Endothelial cell of umbilical vein (primary cell): ENCODE measurements at regions not wholly inside any gene's neighbourhood (a gene's known extent, or its start where the extent isn't known, plus 50 kb on each side); places are given as distances from the start of the nearest gene placed in this dataset.

Experiments
- BruUV-seq: library from RNA; stranded (reverse); fragments of 400-500 nt; replicated peaks from 2 replicates; lab custom pipeline; 2021; lab: Mats Ljungman, UMichigan
- CTCF ChIA-PET: fragments of 300-600, 350-600 bp; sonication (Branson Sonifier 250); formaldehyde crosslinking; loops from one replicate; lab custom pipeline; 2021; ENCODE audit warnings: antibody characterized with exemption, inconsistent platforms; lab: Charles Lee
- POLR2A ChIA-PET: fragments of 300-600, 350-600 bp; sonication (Branson Sonifier 250); formaldehyde crosslinking; loops from one replicate; lab custom pipeline; 2021; ENCODE audit warnings: antibody characterized with exemption, inconsistent platforms; lab: Charles Lee
- DNase-seq: peaks from one replicate; pipeline ENCODE4 v3.0.0-alpha.2; 2011; ENCODE audit warnings: low read depth, low spot score
- FAIRE-seq: peaks from 2 replicates; lab custom pipeline; 2011; peaks lifted over from hg19 to GRCh38; lab: Jason Lieb, UNC
- H2AFZ ChIP-seq: 2 replicates; pipeline ENCODE4 v1.6.0; 2012; ENCODE audit warnings: low read depth, low read length, control low read depth, inconsistent platforms
- H3K27ac ChIP-seq: 2 replicates; pipeline ENCODE4 v1.5.1; 2011; ENCODE audit warnings: low read depth, mild to moderate bottlenecking, control low read depth, low read length, moderate library complexity; ENCODE audit not compliant: insufficient read depth
- H3K27me3 ChIP-seq, 2 experiments: 2 replicates each; pipeline versions ENCODE4 v1.6.0 to v1.6.1; 2011; ENCODE audit warnings: low read length in 2 of 2, mixed read lengths in 1 of 2; ENCODE audit not compliant: control insufficient read depth in 2 of 2, insufficient read depth in 2 of 2
- H3K36me3 ChIP-seq, 2 experiments: 2 replicates in 1 of 2; 3 replicates in 1 of 2; pipeline ENCODE4 v1.5.1; 2011; ENCODE audit warnings: low read length in 2 of 2, mild to moderate bottlenecking in 1 of 2, moderate library complexity in 1 of 2; ENCODE audit not compliant: control insufficient read depth in 2 of 2, insufficient read depth in 2 of 2; ENCODE audit errors: extremely low read depth in 1 of 2
- H3K4me1 ChIP-seq: 3 replicates; pipeline ENCODE4 v1.5.1; 2011; ENCODE audit warnings: mild to moderate bottlenecking, low read length; ENCODE audit not compliant: control insufficient read depth, insufficient read depth; ENCODE audit errors: extremely low read depth
- H3K4me2 ChIP-seq: 2 replicates; pipeline ENCODE4 v1.6.1; 2011; ENCODE audit warnings: low read length, control low read depth, mixed read lengths; ENCODE audit not compliant: insufficient read depth
- H3K4me3 ChIP-seq, 3 experiments: fragments of 200-600 bp in 1 of 3; sonication (generic), shearing (Covaris generic) in 1 of 3; replicated peaks in 1 of 3; 2 replicates each; pipeline ENCODE4 v1.5.1; 2011 to 2016; ENCODE audit warnings: control low read depth in 3 of 3, low read length in 3 of 3, mild to moderate bottlenecking in 2 of 3, inconsistent platforms in 1 of 3, low read depth in 1 of 3, moderate library complexity in 1 of 3; ENCODE audit not compliant: insufficient read depth in 1 of 3
- H3K79me2 ChIP-seq: 2 replicates; pipeline ENCODE4 v1.6.0; 2012; ENCODE audit warnings: low read length, inconsistent platforms; ENCODE audit not compliant: control insufficient read depth, insufficient read depth
- H3K9ac ChIP-seq: replicated peaks from 2 replicates; pipeline ENCODE3; 2011; ENCODE audit warnings: low read length, control low read depth; ENCODE audit not compliant: insufficient read depth; ENCODE audit errors: extremely low read depth
- H3K9me1 ChIP-seq: replicated peaks from 3 replicates; pipeline ENCODE4 v1.6.0; 2011; ENCODE audit warnings: mild to moderate bottlenecking, low read length; ENCODE audit not compliant: control insufficient read depth, insufficient read depth; ENCODE audit errors: extremely low read depth
- H3K9me3 ChIP-seq: replicated peaks from 2 replicates; pipeline ENCODE4 v1.5.1; 2012; ENCODE audit warnings: low read length, inconsistent platforms; ENCODE audit not compliant: control insufficient read depth, insufficient read depth
- H4K20me1 ChIP-seq: replicated peaks from 2 replicates; pipeline ENCODE3; 2011; ENCODE audit warnings: mild to moderate bottlenecking, low read length; ENCODE audit not compliant: control insufficient read depth, insufficient read depth; ENCODE audit errors: extremely low read depth
- CTCF ChIP-seq, 2 donors: IDR thresholded peaks; 1 replicate in 1 of 2; 2 replicates in 1 of 2; pipeline ENCODE4 v1.5.1; 2011; ENCODE audit warnings: low read length in 2 of 2, mild to moderate bottlenecking in 2 of 2, moderate library complexity in 2 of 2, control low read depth in 1 of 2, inconsistent platforms in 1 of 2, low read depth in 1 of 2; ENCODE audit not compliant: insufficient read depth in 1 of 2; ENCODE audit errors: extremely low read depth in 1 of 2
- EZH2 ChIP-seq: IDR thresholded peaks from 2 replicates; pipeline ENCODE4 v1.6.1; 2012; ENCODE audit warnings: borderline replicate concordance, low read depth, mild to moderate bottlenecking, moderate library complexity, low read length, inconsistent platforms; ENCODE audit not compliant: severe bottlenecking
- FOS ChIP-seq: IDR thresholded peaks from 2 replicates; pipeline ENCODE4 v1.6.1; 2011; ENCODE audit warnings: mild to moderate bottlenecking, low read length, moderate library complexity, borderline replicate concordance; ENCODE audit not compliant: insufficient read depth
- GATA2 ChIP-seq: IDR thresholded peaks from 2 replicates; pipeline ENCODE4 v1.7.0; 2011; ENCODE audit warnings: low read depth, mild to moderate bottlenecking, moderate library complexity, mixed read lengths, low read length; ENCODE audit not compliant: insufficient read length, insufficient read depth
- JUN ChIP-seq: IDR thresholded peaks from 2 replicates; pipeline ENCODE4 v1.6.1; 2011; ENCODE audit warnings: borderline replicate concordance, low read depth; ENCODE audit not compliant: insufficient read length, insufficient read depth
- MAX ChIP-seq: IDR thresholded peaks from 2 replicates; pipeline ENCODE4 v1.6.1; 2011; ENCODE audit not compliant: insufficient read depth, insufficient read length
- MYC ChIP-seq: IDR thresholded peaks from one replicate; pipeline ENCODE4 v1.6.1; 2011; ENCODE audit warnings: mild to moderate bottlenecking, low read depth, low read length
- POLR2A ChIP-seq: IDR thresholded peaks from 2 replicates; pipeline ENCODE4 v1.6.1; 2012; ENCODE audit warnings: low read depth, mild to moderate bottlenecking, control low read depth, low read length
- POLR2AphosphoS5 ChIP-seq: IDR thresholded peaks from 2 replicates; pipeline ENCODE4 v1.6.1; 2012; ENCODE audit warnings: low read depth, mild to moderate bottlenecking, control low read depth, low read length, moderate library complexity; ENCODE audit not compliant: insufficient read depth
- dilution Hi-C: fragments of 300-500 bp; cut with MboI; formaldehyde crosslinking; loops from one replicate; pipeline ENCODE4 v1.15.0; 2019; ENCODE audit warnings: low sequenced_read_pairs; ENCODE audit not compliant: extremely low pct_ligation_motif_present
- intact Hi-C: fragments of 100-400 bp; cut with micrococcal nuclease; formaldehyde crosslinking; loops from one replicate; pipeline ENCODE4 v1.10.0; 2022

- dilution Hi-C loops: no loop called here
- Histone ChIP-seq H3K27me3 (no peaks in the 10 kb centered on the region), H3K4me3 (no peak overlapping the region), H3K4me1 (no peaks in the 10 kb centered on the region), H3K9me1 (no peaks in the 10 kb centered on the region), H3K9ac (no peak overlapping the region), H3K79me2 (no peaks in the 10 kb centered on the region), H3K4me2 (no peak overlapping the region), H3K36me3 (no peaks in the 10 kb centered on the region), H2AFZ (no peak overlapping the region), H3K27ac (no peak overlapping the region), H3K9me3 (no peaks in the 10 kb centered on the region), H4K20me1 (no peaks in the 10 kb centered on the region)
- ChIA-PET POLR2A (interaction anchor here (0.7 kb wide), 2 partner anchors 16 to 36 kb away, joined by 5 to 11 read pairs; no protein-coding TSS in a partner anchor), CTCF (interaction anchor here (0.6 to 1.8 kb wide), 2 partner anchors 41 to 85 kb away, joined by 3 to 5 read pairs; no protein-coding TSS in a partner anchor)
- no TSS peak for BruUV-seq
- DNase-seq (no peak), FAIRE-seq (no peak)
- intact Hi-C loops: no loop called here
- no peak for TF ChIP-seq POLR2A
- no peak for TF ChIP-seq POLR2AphosphoS5
- no peak for TF ChIP-seq EZH2
- TF ChIP-seq JUN: no peak
- TF ChIP-seq MAX: no peak
- no peak for TF ChIP-seq MYC
- TF ChIP-seq GATA2: no peak
- TF ChIP-seq CTCF (IDR thresholded peaks at IDR 0.05; ENCODE audit: extremely low read depth in 1 of 2, insufficient read depth in 1 of 2, low read depth in 1 of 2, low read length in 2 of 2): no peak
- TF ChIP-seq FOS: no peak
Observed at GRCh38 chr4:11869191-11869870, 440.6 kb upstream of the HS3ST1 start.
